HEK293 (cell line): ENCODE measurements at regions not wholly inside any gene's neighbourhood (a gene's known extent, or its start where the extent isn't known, plus 50 kb on each side); places are given as distances from the start of the nearest gene placed in this dataset.

Source experiments
- CTCF ChIA-PET: fragments of 350-600 bp; formaldehyde crosslinking; extraction: SDS; loops from one replicate; lab custom pipeline; 2021; ENCODE audit warnings: antibody characterized with exemption; lab: Yijun Ruan, JAX
- POLR2A ChIA-PET: fragments of 300-600 bp; formaldehyde crosslinking; extraction: SDS; loops from one replicate; lab custom pipeline; 2020; ENCODE audit warnings: antibody characterized with exemption, inconsistent platforms; lab: Yijun Ruan, JAX
- H3K27ac ChIP-seq: fragments of 200-500 bp; sonication (Bioruptor generic); 2 replicates; pipeline ENCODE4 v1.5.1; 2014; ENCODE audit warnings: low read depth, low read length, control low read depth, inconsistent platforms; ENCODE audit errors: extremely low read depth
- H3K36me3 ChIP-seq, 2 experiments: fragments of 200-500 bp in 1 of 2; sonication (Bioruptor generic) in 1 of 2; 1 replicate in 1 of 2; 2 replicates in 1 of 2; pipeline ENCODE4 v1.5.1; 2014 to 2017; ENCODE audit warnings: inconsistent platforms in 2 of 2, low read length in 2 of 2; ENCODE audit not compliant: control insufficient read depth in 2 of 2, insufficient read depth in 1 of 2
- H3K4me1 ChIP-seq: fragments of 200-500 bp; sonication (Bioruptor generic); 2 replicates; pipeline ENCODE4 v1.5.1; 2014; ENCODE audit warnings: mild to moderate bottlenecking, low read length, inconsistent platforms; ENCODE audit not compliant: control insufficient read depth, insufficient read depth
- H3K4me3 ChIP-seq: 2 replicates; pipeline ENCODE4 v1.5.1; 2011; ENCODE audit warnings: low read depth, mild to moderate bottlenecking, control low read depth, low read length, moderate library complexity
- H3K9me3 ChIP-seq: fragments of 200-500 bp; sonication (Bioruptor generic); 2 replicates; pipeline ENCODE4 v1.5.1; 2014; ENCODE audit warnings: low read depth, low read length, inconsistent platforms; ENCODE audit not compliant: control insufficient read depth, insufficient read depth
- CTCF ChIP-seq: fragments of 450-650 bp; formaldehyde crosslinking; IDR thresholded peaks from 2 replicates; pipeline ENCODE4 v1.5.1; 2016; ENCODE audit warnings: missing biosample characterization, missing genetic modification characterization
- FEZF1 ChIP-seq: fragments of 450-650 bp; formaldehyde crosslinking; IDR thresholded peaks from 2 replicates; pipeline ENCODE4 v1.5.1; 2016; ENCODE audit warnings: missing biosample characterization, missing genetic modification characterization
- MYNN ChIP-seq: fragments of 450-650 bp; formaldehyde crosslinking; IDR thresholded peaks from 2 replicates; pipeline ENCODE4 v1.5.1; 2016; ENCODE audit warnings: missing biosample characterization, missing genetic modification characterization, borderline replicate concordance
- PRDM6 ChIP-seq: fragments of 450-650 bp; formaldehyde crosslinking; IDR thresholded peaks from 2 replicates; pipeline ENCODE4 v1.5.1; 2017; ENCODE audit warnings: missing biosample characterization, missing genetic modification characterization
- SCRT1 ChIP-seq: fragments of 450-650 bp; formaldehyde crosslinking; IDR thresholded peaks from 2 replicates; pipeline ENCODE4 v1.5.1; 2016; ENCODE audit warnings: missing biosample characterization, missing genetic modification characterization, borderline replicate concordance
- SCRT2 ChIP-seq: fragments of 450-650 bp; formaldehyde crosslinking; IDR thresholded peaks from 2 replicates; pipeline ENCODE4 v1.5.1; 2016; ENCODE audit warnings: missing biosample characterization, missing genetic modification characterization
- SETDB1 ChIP-seq: IDR thresholded peaks from one replicate; pipeline ENCODE4 v1.6.1; 2017; ENCODE audit warnings: mild to moderate bottlenecking, low read length, moderate library complexity, mixed read lengths; ENCODE audit not compliant: insufficient read length
- ZFP3 ChIP-seq: fragments of 450-650 bp; formaldehyde crosslinking; IDR thresholded peaks from 2 replicates; pipeline ENCODE4 v1.5.1; 2016; ENCODE audit warnings: low read depth, missing biosample characterization, missing genetic modification characterization
- ZIC2 ChIP-seq: fragments of 450-650 bp; formaldehyde crosslinking; IDR thresholded peaks from 2 replicates; pipeline ENCODE4 v1.5.1; 2016; ENCODE audit warnings: missing biosample characterization, missing genetic modification characterization
- ZNF157 ChIP-seq: fragments of 450-650 bp; formaldehyde crosslinking; IDR thresholded peaks from 2 replicates; pipeline ENCODE4 v1.5.1; 2016; ENCODE audit warnings: missing biosample characterization, missing genetic modification characterization
- ZNF211 ChIP-seq: fragments of 450-650 bp; formaldehyde crosslinking; IDR thresholded peaks from 2 replicates; pipeline ENCODE4 v1.5.1; 2016; ENCODE audit warnings: low read depth, missing biosample characterization, missing genetic modification characterization
- ZNF324 ChIP-seq: fragments of 450-650 bp; formaldehyde crosslinking; IDR thresholded peaks from 2 replicates; pipeline ENCODE4 v1.5.1; 2016; ENCODE audit warnings: missing biosample characterization, missing genetic modification characterization
- ZNF404 ChIP-seq: fragments of 450-650 bp; formaldehyde crosslinking; IDR thresholded peaks from 2 replicates; pipeline ENCODE4 v1.5.1; 2017; ENCODE audit warnings: missing biosample characterization, missing genetic modification characterization
- ZNF580 ChIP-seq: fragments of 450-650 bp; formaldehyde crosslinking; IDR thresholded peaks from 2 replicates; pipeline ENCODE4 v1.5.1; 2016; ENCODE audit warnings: missing biosample characterization, missing genetic modification characterization
- ZSCAN16 ChIP-seq: fragments of 450-650 bp; formaldehyde crosslinking; IDR thresholded peaks from 2 replicates; pipeline ENCODE4 v1.5.1; 2016; ENCODE audit warnings: missing biosample characterization, missing genetic modification characterization
- ZSCAN30 ChIP-seq: fragments of 450-650 bp; IDR thresholded peaks from 2 replicates; pipeline ENCODE4 v1.5.1; 2018; ENCODE audit warnings: missing biosample characterization, mild to moderate bottlenecking, missing genetic modification characterization, moderate library complexity
- ZSCAN5A ChIP-seq: fragments of 450-650 bp; formaldehyde crosslinking; IDR thresholded peaks from 2 replicates; pipeline ENCODE4 v1.5.1; 2016; ENCODE audit warnings: missing biosample characterization, missing genetic modification characterization

- no peak overlapping the region for H3K4me3 ChIP-seq
- H3K36me3 ChIP-seq = no peaks in the 10 kb centered on the region
- TF ChIP-seq FEZF1 (peak; percentile 75; the same call in 1 of the 2 replicates), PRDM6 (tag by site-specific recombination) (peak; percentile 28; the same call in 1 of the 2 replicates), ZNF211 (no peak), ZIC2 (tag by site-specific recombination) (peak; percentile 86), SCRT2 (tag by site-specific recombination) (no peak), CTCF (tag by site-specific recombination) (peak; percentile 12; the same call in 1 of the 2 replicates), ZSCAN30 (tag by site-specific recombination) (peak; percentile 43; the same call in 1 of the 2 replicates)
- TF ChIP-seq, all 188 proteins: peak for 5
- H3K4me1 ChIP-seq = no peaks in the 10 kb centered on the region
- POLR2A ChIA-PET = no interaction called here
- CTCF ChIA-PET = interaction anchor here (1.2 kb wide), 1 partner anchor 14 kb away, joined by 3 read pairs; no protein-coding TSS in a partner anchor
- H3K9me3 ChIP-seq = peaks cover 2% of the 10 kb centered on the region; the same call in 1 of the 2 replicates
- no peak overlapping the region for H3K27ac ChIP-seq
These were observed 858.5 kb downstream of the KCNMA1 start for GRCh38 chr10:76778914-76779795.

GRCh38 chr10:76774987-76775603 lies 862.5 kb downstream of the KCNMA1 start:
- CTCF ChIA-PET = no interaction called here
- Histone ChIP-seq H3K4me3 (no peak overlapping the region), H3K4me1 (no peaks in the 10 kb centered on the region), H3K9me3 (peaks cover 3% of the 10 kb centered on the region; the same call in 1 of the 2 replicates), H3K36me3 (no peaks in the 10 kb centered on the region), H3K27ac (no peak overlapping the region)
- POLR2A ChIA-PET = no interaction called here
- TF ChIP-seq MYNN (tag by site-specific recombination) = no peak
- TF ChIP-seq SETDB1 = peak; percentile 26

GRCh38 chr10:76769582-76769981 lies 868.0 kb downstream of the KCNMA1 start:
- Histone ChIP-seq H3K4me3 (no peak overlapping the region), H3K27ac (no peak overlapping the region), H3K9me3 (peaks cover 3% of the 10 kb centered on the region; the same call in 1 of the 2 replicates), H3K4me1 (no peaks in the 10 kb centered on the region), H3K36me3 (no peaks in the 10 kb centered on the region)
- TF ChIP-seq CTCF (tag by site-specific recombination) = no peak
- no peak for TF ChIP-seq SCRT1 (tag by site-specific recombination)
- TF ChIP-seq ZNF324 (tag by site-specific recombination) = no peak
- TF ChIP-seq ZNF580 = no peak
- TF ChIP-seq ZNF404 = no peak
- no peak for TF ChIP-seq ZFP3
- TF ChIP-seq ZSCAN5A (tag by site-specific recombination) = no peak
- no peak for TF ChIP-seq ZSCAN16 (tag by site-specific recombination)
- TF ChIP-seq ZNF157 (tag by site-specific recombination) = no peak
- ChIA-PET CTCF (no interaction called here), POLR2A (no interaction called here)
